Hematopoietic multipotent progenitor cell treated with erythropoietin and hydrocortisone succinate and interleukin-3 and kit ligand, for 17 days (in vitro differentiated cells): ENCODE measurements at regions not wholly inside any gene's neighbourhood (a gene's known extent, or its start where the extent isn't known, plus 50 kb on each side); places are given as distances from the start of the nearest gene placed in this dataset.

Experiments used
- DNase-seq: peaks from one replicate; pipeline ENCODE4 v3.0.0-alpha.2; 2015; ENCODE audit warnings: low spot score

GRCh38 chrX:20521222-20521621, 254.5 kb upstream of the RPS6KA3 start:
- DNase-seq = no peak

DNA sequence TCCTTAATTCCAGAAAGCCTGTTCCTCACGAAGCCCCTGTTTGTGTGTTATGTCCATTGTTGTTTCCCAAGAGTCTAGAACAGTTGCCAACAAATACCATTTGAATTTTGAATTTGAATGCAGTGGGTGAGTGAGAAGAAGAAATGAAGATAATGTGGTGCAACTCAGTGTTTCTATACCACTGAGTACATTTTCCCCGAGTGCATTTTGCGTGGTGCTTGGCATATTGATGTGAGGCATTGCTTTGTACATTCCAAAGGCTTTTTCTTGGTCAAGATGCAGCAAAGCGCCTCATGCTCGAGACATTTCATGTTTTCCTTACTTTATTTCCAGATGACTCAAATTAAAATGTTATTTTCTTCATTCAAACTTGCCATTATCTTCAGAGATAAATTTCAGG, 253.1 kb upstream of the RPS6KA3 start:
- no peak for DNase-seq

GRCh38 chrX:20519146-20519545, 252.4 kb upstream of the RPS6KA3 start:
- DNase-seq = no peak

DNA sequence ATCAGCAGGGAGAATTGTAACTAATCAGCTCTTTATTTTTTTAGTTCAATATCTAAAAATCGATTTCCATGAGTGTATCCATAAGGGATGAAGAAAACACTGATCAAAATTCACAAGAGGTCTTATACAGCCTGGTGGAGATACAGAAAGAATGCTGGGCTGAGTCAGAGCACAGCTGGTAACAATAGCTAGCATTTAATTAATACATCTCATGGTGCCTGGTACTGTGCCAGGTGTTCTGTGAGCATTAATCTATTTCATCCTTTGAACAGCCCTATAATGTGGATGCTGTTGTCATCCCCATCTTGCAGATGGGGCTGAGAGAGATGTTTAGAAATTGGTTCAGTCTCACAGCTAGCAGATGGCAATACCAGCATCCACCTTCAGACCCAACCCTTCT, 250.9 kb upstream of the RPS6KA3 start:
- DNase-seq = no peak

DNA sequence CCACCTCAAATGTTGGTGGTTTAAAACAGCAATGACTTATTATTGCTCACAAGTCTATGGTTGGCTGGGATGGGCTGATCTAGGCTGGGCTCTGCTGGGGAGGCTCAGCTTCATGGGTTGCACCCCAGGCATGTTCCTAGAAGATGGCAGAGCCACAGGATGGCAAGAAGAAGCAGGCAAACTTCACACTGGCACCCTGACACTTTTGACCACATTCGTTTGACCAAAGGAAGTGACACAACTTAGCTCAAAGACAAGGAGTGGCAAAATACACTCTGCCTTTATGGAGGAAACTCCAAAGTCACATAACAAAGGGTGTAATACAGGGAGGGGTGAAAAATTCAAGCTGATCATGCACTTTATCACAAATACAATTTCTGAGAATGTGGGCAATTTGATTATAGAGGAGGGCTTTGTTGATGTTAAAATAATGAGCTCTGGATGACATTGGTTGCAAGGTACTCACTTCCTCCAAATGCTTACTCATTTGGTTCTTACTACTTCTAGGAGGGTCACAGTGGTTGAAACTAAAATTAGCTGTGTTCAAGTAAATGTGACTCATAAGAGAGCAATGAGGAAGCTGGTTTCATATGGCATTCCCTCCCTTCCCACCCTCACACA, 249.2 kb upstream of the RPS6KA3 start:
- no peak for DNase-seq

DNA sequence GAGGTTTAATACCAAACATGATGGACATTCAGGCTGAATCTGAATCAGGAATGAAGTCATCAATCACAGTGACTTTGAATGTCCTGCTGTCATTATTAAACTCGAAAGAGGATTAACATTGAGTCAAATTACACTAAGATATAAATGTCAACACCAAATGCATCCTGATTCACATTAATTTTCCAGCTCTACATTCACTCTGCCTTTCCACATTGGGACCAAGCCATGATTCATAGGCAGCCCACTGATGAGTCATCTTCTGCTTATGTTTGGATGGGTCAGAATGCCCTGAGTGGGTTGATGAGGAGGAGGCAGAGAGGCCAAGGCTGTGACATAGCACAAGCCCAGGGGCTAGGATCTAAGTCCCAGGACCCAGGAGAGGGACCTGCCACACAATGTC, 247.6 kb upstream of the RPS6KA3 start:
- no peak for DNase-seq

- DNase-seq = no peak
These were observed 246.5 kb upstream of the RPS6KA3 start for GRCh38 chrX:20513185-20513584.

GRCh38 chrX:20511792-20512191, 245.1 kb upstream of the RPS6KA3 start:
- DNase-seq = no peak

DNA sequence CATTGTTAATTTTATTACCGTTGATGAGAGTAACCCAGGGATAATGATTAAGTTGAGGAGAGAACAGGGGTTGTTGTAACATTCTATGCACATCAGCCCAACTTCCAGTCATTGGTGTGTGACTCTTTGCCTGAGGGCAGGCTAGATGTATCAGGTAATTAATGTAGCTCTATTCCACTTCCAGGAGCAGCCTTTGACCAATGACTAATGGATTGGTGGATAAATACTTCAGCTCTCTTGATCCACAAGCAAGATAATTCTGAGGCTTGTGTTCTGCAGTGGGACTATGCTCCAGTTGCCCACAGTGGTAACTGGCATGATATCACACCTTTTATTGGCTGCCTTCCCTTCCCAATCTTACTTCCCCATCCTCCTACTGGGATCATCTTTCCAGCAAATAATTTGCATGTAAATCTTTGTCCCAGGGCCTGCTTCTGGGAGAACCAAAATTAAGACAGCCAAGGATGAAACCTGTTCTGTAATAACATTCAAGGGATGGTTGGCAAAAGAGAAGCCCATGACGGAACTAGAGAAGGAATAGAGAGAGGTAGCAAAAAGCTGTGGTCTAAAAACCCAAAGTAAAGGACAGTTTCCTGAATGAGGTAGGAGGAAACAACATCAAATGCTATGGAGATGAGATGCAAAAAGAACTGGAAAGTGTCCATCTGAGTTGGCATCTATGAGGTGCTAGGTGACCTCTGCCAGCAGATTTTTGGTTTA, 241.4 kb upstream of the RPS6KA3 start:
- no peak for DNase-seq

GRCh38 chrX:20506739-20507138, 240.0 kb upstream of the RPS6KA3 start:
- no peak for DNase-seq

- no peak for DNase-seq
These were observed 234.2 kb upstream of the RPS6KA3 start for GRCh38 chrX:20500949-20501348.

- no peak for DNase-seq
These were observed 233.6 kb upstream of the RPS6KA3 start for GRCh38 chrX:20500171-20500865.

GRCh38 chrX:20499763-20500162, 233.1 kb upstream of the RPS6KA3 start:
- DNase-seq = no peak

DNA sequence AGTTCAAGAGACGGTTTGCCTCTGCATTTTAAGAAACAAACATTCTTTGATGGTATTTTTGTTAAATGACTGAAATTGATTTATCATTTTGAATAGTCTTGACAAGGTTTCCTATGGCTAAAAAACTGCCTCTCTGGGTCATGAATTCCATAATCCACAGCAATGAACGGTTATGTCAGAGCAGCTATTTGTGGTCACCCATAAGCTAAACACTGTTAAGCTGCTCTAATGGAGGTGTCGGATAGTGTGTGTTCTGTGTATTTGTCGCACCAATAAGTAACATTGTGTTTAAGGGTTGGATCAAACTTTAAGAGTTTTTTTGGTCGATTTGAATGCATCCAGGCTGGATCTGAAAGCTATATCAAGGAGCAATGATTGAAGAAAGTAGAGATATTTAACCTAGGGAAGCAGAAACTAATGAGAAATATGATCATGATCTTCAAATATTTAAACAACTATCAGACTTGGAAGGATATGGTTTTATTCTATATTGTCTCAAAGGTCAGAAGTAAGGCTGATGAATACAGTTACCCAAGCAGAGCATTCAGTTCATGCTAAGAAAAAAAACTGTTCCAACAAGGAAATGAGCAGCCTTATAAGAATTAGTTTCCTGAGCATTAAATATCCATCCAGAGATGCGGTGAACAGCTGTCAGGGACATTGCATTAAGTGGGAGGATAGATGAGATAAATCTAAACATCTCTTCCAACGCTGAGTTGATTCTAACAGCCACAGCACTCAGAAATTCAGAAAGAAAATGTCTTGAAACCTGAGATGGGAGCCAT, 232.3 kb upstream of the RPS6KA3 start:
- no peak for DNase-seq

DNA sequence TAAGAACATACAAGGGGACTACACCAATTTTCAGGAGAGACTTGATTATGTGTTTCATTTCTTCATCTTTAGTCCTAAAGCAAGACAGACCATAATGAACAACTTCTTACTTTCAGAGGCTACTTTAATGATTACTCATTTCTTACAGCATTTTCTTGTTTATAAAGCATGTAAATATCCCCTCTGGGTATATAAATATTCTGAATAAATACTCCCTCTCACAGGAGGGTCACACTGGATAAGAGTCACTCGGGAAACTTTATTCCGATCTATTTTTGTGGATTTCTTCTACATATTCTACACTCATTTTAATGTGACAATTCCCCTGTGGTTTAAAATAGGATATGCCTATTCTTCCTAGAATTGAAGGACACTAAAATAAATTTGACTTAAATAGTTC, 228.9 kb upstream of the RPS6KA3 start:
- no peak for DNase-seq

DNA sequence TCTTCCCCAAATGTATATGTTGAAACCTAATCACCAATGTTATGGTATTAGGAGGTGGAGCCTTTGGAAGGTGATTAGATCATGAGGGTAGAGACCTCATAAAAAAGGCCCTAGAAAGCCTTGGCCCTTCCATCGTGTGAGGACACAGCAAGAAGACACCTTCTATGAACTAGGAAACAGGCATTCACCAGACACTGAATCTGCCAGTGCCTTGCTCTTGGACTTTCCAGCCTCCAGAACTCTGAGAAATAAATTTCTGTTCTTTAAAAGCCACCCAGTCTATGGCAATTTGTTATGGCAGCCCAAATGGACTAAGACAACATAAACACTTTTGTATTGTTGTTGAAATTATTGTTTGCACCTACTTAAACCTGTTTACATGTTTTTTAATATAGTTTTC, 221.8 kb upstream of the RPS6KA3 start:
- no peak for DNase-seq

DNA sequence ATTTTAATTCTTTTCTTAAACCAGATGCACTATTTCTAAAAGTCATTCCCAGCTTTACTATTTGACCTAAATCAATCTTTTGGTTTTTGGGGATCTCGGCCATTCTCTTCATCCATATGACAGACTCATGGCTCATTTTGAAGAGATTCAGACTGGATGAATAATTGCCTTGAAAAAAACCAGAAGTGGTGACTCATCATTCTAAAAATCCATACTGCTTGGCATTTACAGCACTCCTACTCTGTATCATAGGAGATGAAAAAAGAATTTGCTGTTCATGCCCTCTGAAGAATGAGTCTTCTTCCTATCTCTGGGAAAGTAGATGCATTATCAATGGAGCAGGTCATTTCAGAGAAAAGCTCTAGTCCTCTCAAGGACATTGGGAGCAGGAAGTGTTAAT, 220.5 kb upstream of the RPS6KA3 start:
- DNase-seq = no peak

DNA sequence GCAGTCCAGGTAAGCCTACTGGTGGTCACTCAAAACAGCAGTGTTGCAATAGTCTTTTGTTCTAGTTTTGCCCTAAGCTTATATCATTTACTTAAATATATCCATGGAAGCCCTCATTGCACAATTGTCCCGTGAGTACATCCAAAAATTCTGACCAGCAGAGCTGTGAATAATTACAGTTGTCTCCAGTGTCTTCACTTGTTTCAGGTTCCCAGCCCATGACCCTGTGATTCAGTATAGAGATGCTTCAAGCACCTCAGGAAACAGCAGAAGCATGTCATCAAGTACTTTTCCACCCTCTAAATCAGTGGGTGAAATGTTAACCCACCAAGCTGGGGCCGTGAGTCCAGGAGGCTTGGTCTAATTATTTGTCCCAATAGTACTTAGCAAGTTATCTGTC, 214.9 kb upstream of the RPS6KA3 start:
- DNase-seq = no peak

GRCh38 chrX:20479896-20480295, 213.2 kb upstream of the RPS6KA3 start:
- no peak for DNase-seq

GRCh38 chrX:20479048-20479447, 212.3 kb upstream of the RPS6KA3 start:
- no peak for DNase-seq

DNA sequence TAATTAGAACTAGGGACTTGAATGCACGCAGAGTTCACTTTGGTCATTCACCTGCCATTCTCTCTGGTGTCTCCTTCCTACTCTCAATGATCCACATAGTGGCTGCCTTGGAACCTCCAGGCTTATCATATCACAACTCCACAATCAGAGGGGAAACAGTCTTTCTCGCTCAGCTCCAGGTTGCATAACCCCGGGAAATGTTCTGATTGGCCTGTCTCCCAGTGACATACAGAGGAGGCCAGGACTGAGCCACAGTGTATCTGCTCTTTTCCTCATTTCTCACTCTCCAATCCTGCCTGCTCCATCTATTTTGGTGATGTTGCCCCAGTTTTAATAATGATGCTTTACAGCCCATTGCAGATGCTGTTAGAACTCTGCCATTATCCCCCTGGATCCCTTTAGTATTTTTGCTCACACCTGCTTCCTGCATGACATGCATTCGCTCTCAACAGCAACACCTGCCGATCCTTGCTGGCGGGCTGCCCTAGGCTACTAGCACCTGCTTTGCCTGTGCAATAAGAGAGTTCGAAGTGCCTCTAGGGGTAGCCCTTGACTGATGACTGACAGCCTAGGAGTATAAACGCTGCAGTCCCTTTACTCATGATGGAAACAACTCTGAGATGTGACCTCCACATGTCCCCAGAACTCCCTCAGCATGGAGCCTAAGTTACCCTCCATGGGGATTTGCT, 211.3 kb upstream of the RPS6KA3 start:
- no peak for DNase-seq

DNA sequence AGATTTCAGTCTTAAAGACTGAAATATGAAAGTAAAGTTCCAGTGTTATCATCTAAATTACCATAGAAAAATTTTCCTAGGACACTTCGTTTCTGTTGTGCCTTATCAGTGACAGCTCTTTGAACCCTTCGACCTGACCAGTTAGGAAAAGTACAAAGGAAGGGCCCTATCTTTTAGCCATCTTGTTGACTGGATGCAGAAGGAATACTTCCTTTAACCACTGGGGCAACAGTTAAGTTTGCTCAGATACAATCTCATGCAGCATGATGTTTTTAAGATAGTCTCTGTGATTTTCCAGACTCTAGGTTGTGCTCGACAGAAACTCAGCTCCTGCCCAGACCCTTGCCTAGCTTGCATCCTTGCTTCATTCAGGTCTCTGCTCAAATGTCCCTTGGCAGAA, 210.5 kb upstream of the RPS6KA3 start:
- no peak for DNase-seq
